ENCODE measurements at regions not wholly inside any gene's neighbourhood (a gene's known extent, or its start where the extent isn't known, plus 50 kb on each side); places are given as distances from the start of the nearest gene placed in this dataset.
"Not testable (repeated sequence)": the region's sequence is repeated elsewhere in the genome, so short reads cannot be mapped to it uniquely, and the experiment has no call there.

GRCh38 chr14:106004937-106005795, 478.8 kb downstream of the TMEM121 start:
- TF ChIP-seq CTCF, POLR2A (IDR thresholded peaks at IDR 0.05): not testable (repeated sequence)
